ENCODE measurements at regions not wholly inside any gene's neighbourhood (a gene's known extent, or its start where the extent isn't known, plus 50 kb on each side); places are given as distances from the start of the nearest gene placed in this dataset.

- H3K4me3 Mint-ChIP-seq = no peak overlapping the region
- TF ChIP-seq, protein P1, sequence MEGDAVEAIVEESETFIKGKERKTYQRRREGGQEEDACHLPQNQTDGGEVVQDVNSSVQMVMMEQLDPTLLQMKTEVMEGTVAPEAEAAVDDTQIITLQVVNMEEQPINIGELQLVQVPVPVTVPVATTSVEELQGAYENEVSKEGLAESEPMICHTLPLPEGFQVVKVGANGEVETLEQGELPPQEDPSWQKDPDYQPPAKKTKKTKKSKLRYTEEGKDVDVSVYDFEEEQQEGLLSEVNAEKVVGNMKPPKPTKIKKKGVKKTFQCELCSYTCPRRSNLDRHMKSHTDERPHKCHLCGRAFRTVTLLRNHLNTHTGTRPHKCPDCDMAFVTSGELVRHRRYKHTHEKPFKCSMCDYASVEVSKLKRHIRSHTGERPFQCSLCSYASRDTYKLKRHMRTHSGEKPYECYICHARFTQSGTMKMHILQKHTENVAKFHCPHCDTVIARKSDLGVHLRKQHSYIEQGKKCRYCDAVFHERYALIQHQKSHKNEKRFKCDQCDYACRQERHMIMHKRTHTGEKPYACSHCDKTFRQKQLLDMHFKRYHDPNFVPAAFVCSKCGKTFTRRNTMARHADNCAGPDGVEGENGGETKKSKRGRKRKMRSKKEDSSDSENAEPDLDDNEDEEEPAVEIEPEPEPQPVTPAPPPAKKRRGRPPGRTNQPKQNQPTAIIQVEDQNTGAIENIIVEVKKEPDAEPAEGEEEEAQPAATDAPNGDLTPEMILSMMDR (conservative IDR thresholded peaks at IDR 0.05) = no peak
- DNase-seq (ENCODE audit: low read depth, low spot score) = no peak
- no peaks in the 10 kb centered on the region for H3K9me3 Mint-ChIP-seq
- H3K27me3 Mint-ChIP-seq (ENCODE audit: low read depth) = no peaks in the 10 kb centered on the region
- H3K27ac Mint-ChIP-seq (ENCODE audit: unreplicated experiment) = no peak overlapping the region
- H3K36me3 Mint-ChIP-seq (ENCODE audit: low read depth) = no peaks in the 10 kb centered on the region
- H3K4me1 Mint-ChIP-seq = peaks cover 36% of the 10 kb centered on the region
These were observed 566.5 kb upstream of the ADGRL2 start for GRCh38 chr1:81234237-81234636.

GRCh38 chr1:81233591-81233990, 567.1 kb upstream of the ADGRL2 start:
- TF ChIP-seq, protein P1 (conservative IDR thresholded peaks at IDR 0.05) = no peak
- Mint-ChIP-seq H3K27me3 (ENCODE audit: low read depth) (no peaks in the 10 kb centered on the region), H3K9me3 (no peaks in the 10 kb centered on the region), H3K4me1 (peaks cover 30% of the 10 kb centered on the region), H3K4me3 (no peak overlapping the region), H3K27ac (ENCODE audit: unreplicated experiment) (no peak overlapping the region), H3K36me3 (ENCODE audit: low read depth) (no peaks in the 10 kb centered on the region)
- no peak for DNase-seq (ENCODE audit: low read depth, low spot score)

DNA sequence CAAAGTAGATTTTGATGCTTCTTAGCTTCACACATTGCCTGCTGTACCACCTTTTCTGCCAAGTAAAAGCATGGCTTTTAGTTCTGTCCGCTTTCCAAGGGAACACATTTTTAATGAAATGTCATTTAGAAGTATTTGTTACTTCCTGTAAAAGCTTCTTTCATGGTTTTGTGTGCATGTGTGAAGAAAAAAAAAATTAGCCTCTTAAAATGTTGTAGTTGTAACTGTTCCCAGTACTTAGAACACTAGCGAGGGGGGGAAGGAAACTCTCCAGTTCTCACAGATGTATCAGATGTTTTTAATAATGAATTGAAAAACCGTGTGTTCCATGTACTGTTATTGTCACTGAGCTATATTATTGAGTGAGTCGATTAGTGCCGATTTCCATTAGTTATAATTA, 568.3 kb upstream of the ADGRL2 start:
- Mint-ChIP-seq H3K4me3 (no peak overlapping the region), H3K4me1 (peaks cover 18% of the 10 kb centered on the region), H3K36me3 (ENCODE audit: low read depth) (no peaks in the 10 kb centered on the region), H3K27me3 (ENCODE audit: low read depth) (no peaks in the 10 kb centered on the region), H3K27ac (ENCODE audit: unreplicated experiment) (no peak overlapping the region), H3K9me3 (no peaks in the 10 kb centered on the region)
- TF ChIP-seq, protein P1 (conservative IDR thresholded peaks at IDR 0.05) = no peak
- DNase-seq (ENCODE audit: low read depth, low spot score) = no peak

GRCh38 chr1:81231729-81232038, 569.0 kb upstream of the ADGRL2 start:
- Mint-ChIP-seq H3K36me3 (ENCODE audit: low read depth) (no peaks in the 10 kb centered on the region), H3K4me1 (peaks cover 14% of the 10 kb centered on the region), H3K9me3 (no peaks in the 10 kb centered on the region), H3K4me3 (no peak overlapping the region), H3K27ac (ENCODE audit: unreplicated experiment) (peak overlapping the region; percentile 27), H3K27me3 (ENCODE audit: low read depth) (no peaks in the 10 kb centered on the region)
- TF ChIP-seq, protein P1 (conservative IDR thresholded peaks at IDR 0.05) = no peak
- DNase-seq (ENCODE audit: low read depth, low spot score) = no peak

GRCh38 chr1:81230983-81231728, 569.6 kb upstream of the ADGRL2 start:
- H3K9me3 Mint-ChIP-seq = no peaks in the 10 kb centered on the region
- H3K4me3 Mint-ChIP-seq = no peak overlapping the region
- DNase-seq (ENCODE audit: low read depth, low spot score) = no peak
- peak overlapping the region; percentile 27 for H3K27ac Mint-ChIP-seq (ENCODE audit: unreplicated experiment)
- H3K27me3 Mint-ChIP-seq (ENCODE audit: low read depth) = no peaks in the 10 kb centered on the region
- H3K36me3 Mint-ChIP-seq (ENCODE audit: low read depth) = no peaks in the 10 kb centered on the region
- TF ChIP-seq, protein P1 (conservative IDR thresholded peaks at IDR 0.05) = no peak
- peaks cover 14% of the 10 kb centered on the region for H3K4me1 Mint-ChIP-seq
